ENCODE measurements at regions not wholly inside any gene's neighbourhood (a gene's known extent, or its start where the extent isn't known, plus 50 kb on each side); places are given as distances from the start of the nearest gene placed in this dataset.
"Not testable (repeated sequence)": the region's sequence is repeated elsewhere in the genome, so short reads cannot be mapped to it uniquely, and the experiment has no call there.

GRCh38 chrX:45557387-45557786, 356.7 kb upstream of the DIPK2B start:
- no peak for DNase-seq

DNA sequence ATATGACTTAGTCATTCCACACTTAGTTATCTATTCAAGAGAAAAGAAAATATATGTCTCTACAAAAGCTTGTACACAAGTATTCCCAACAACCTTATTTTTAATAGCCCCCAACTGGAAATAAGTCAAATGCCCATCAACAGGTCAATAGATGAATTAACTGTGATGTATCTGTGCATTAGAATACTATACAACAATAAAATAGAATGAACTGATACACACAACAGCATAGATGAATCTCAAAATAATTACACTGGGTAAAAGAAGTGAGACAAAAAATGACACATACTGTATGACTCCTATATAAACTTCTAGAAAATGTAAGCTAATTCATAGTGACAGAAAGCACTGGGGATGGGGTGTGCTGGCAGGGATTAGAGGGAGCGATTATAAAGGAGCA, 354.1 kb upstream of the DIPK2B start:
- DNase-seq, result no peak

- DNase-seq, result no peak
Observed at GRCh38 chrX:45553417-45553816, 352.7 kb upstream of the DIPK2B start.

DNA sequence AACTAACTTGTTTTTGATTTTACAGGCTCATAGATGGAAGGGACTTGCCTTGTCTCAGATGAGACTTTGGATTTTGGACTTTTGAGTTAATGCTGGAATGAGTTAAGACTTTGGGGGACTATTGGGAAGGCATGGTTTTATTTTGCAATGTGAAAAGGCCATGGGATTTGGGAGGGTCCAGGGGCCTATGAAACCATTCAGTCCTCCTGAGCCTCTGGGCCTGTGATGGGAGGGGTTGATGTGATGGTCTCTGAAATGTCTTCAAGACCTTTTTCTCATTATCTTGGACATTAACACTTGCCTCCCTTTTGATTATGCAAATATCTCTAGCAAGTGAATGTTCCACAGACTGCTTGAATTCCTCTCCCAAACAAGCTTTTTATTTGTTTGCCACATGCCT, 346.0 kb upstream of the DIPK2B start:
- DNase-seq, result not testable (repeated sequence)

DNA sequence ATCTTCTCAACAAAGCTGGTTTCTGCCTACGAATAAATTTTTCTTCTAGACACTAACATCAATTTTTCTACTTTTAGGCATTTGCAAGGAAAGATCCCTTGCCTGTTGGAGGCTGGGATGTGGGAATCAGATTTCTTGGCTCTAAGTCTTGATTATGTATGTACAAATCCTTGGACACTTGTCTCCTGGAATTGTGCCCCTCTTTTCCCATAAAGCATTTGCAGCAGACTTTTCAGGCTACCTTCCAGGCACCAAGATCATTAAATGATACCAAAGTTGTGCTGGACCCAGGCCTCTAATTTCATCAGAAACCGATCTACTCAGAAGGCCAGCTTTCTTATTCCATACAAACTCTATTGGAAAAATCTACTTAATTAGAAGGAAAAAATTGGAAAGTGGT, 339.5 kb upstream of the DIPK2B start:
- no peak for DNase-seq

- DNase-seq, result no peak
Observed at GRCh38 chrX:45537936-45538335, 337.3 kb upstream of the DIPK2B start.

- no peak for DNase-seq
Observed at GRCh38 chrX:45527834-45528233, 327.2 kb upstream of the DIPK2B start.

DNA sequence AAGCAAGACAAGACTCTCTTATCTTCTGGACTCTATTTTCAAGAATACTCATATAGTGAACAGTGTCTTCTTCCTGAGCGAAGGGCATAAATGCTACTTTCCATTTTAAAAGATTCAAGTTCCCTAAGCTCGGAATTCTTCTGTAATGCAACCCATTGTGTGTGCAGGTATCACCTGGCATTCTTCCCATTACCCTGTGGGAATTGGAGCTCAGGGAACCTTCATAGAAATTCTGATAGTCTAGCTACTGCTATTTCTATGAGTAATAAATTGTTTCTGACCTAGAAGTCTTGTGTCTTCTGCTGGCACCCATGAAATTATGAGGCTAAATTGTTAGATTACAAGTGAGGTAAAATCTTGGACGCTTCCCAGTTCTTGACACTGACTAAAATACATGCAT, 324.1 kb upstream of the DIPK2B start:
- no peak for DNase-seq

DNA sequence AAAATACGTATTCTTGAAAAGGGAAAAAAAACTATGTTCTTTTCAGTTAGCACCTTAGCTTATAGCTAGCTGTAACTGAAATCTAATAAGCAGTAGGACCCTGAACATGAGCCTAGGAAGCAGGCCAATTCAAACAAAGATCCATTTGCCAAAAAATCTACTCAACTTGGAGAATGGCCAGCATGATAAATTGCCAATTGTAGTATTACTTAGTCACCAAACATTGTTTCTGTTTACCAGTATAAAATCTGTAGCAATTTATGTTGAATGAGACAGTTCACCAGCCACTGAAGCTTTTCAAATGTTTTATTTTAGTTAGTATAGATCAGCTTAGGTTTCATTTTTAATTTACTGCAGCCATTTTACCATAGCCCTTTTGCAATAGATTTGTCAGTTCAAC, 323.6 kb upstream of the DIPK2B start:
- DNase-seq, result no peak

DNA sequence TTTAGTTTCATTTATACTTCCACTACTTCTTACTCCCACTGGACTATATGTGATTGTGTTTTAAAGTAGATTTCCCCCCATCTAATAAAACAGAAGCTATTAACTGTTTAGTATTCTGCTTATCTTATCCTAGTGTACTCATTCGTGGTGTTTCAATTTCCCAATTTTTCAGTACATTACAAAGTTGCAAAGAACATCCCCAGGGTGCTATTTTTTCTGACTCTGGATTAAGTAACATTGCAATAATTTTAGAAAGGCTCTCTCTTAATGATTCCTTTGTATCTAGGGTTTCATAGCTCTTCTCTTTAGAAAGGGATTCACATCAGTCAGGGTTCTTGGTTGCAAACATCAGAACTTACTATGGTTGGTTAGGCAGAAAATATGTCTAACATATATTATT, 317.9 kb upstream of the DIPK2B start:
- no peak for DNase-seq

GRCh38 chrX:45517090-45517973, 316.7 kb upstream of the DIPK2B start:
- no peak for DNase-seq

DNA sequence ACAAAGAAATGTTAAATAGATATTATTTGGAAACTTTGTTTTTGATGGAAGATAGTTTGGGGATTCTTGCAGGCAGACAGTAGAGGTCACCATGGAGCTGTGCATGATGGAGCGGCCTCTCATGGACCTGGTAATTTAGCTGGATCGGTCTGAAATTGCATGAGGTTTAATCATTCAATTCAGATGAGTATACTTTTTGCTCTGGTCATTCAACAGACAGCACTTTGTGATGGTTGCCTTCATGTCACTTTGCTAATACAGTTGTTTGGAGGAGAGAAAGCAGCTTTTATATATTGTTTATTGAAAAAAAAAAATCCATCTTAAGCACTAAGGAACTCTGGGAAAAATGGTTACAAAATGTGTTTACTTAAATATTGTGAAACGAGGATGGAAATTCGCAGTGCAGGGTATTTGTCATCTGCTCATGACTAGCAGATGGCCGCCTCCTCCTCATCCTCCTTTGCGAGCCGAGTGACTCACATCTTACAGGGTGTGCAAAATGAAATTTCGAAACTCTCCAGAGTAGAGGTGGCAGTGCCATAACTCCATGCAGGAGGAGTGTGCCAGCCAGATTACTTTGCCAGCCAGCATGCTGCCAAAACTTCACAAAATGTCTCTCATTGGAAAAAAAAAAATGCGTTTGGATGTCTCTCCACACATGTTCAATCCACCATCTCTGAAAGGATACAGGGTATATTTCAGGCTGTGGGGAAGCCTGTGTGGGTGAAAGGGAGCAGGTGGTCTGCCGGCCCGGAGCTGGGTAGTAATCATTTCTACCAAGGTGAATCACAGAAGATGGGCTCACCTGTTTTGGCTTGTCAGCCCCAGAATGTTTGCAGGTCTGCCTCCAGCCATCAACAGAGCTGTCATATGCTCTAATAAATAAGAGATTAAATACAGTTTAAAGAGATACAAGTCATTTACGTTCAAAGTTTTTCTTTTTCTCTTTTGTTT, 314.9 kb upstream of the DIPK2B start:
- DNase-seq, result peak in 3 of 14 donors; percentile 0 to 22 (median 4)

DNA sequence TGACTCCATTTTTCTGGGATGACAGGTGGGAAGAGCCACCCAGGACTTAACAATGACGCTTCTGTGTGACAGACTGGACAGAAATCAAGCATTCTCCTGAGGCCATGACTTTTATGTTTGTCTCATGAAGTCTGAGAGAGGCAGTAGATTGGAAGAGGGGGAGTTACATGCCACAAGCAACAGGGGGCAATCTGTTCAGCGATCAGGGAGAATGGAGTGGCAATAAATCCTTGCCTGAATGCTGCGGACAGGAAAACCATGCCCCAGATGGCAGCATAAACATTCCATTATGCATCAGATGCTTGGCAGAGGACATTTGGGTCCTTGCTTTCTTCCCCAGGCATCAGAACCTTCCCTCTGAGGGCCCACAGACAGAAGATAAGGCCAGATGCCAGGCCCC, 312.4 kb upstream of the DIPK2B start:
- no peak for DNase-seq

DNA sequence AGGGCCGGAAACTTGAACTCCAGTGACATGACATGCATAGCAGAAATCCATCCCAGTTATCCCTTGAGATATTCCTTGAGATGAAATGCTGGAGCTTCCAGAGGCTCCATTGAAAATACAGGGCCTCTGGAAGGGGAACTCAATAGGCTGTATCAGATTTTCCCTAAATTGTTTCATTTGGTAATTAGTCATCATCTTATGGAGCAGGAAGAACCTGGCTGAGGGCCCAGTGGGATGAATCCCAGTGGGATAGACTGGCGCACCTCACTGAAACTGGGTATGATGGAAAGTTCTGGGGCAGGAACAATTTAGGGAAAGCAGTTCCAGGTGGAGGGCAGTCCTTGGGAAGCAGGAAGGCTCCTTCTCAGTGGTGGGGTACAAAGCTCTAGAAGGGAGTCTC, 307.8 kb upstream of the DIPK2B start:
- DNase-seq, result no peak

GRCh38 chrX:45506149-45506730, 305.6 kb upstream of the DIPK2B start:
- DNase-seq, result no peak

DNA sequence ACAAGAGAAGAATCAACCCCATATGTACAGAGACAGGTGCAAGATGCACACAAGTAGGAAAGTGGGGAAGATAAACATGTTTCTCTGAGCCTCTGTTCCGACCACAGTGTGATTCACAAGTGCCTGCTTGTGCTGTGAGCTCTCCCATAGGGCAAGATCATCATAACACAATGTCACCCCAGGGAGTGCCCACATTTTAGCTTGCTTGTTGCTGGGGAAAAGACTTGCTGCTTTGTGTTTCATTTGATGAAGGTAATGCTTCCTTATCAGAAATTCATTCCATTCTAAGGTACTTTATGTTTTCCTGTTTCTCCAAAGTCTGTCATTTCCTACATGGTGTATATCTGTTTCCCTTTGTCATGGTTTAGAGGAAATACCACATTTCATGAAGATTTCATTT, 304.5 kb upstream of the DIPK2B start:
- no peak for DNase-seq

- not testable (repeated sequence) for DNase-seq
Observed at GRCh38 chrX:45503787-45504362, 303.2 kb upstream of the DIPK2B start.

- DNase-seq, result no peak
Observed at GRCh38 chrX:45502396-45502795, 301.7 kb upstream of the DIPK2B start.

DNA sequence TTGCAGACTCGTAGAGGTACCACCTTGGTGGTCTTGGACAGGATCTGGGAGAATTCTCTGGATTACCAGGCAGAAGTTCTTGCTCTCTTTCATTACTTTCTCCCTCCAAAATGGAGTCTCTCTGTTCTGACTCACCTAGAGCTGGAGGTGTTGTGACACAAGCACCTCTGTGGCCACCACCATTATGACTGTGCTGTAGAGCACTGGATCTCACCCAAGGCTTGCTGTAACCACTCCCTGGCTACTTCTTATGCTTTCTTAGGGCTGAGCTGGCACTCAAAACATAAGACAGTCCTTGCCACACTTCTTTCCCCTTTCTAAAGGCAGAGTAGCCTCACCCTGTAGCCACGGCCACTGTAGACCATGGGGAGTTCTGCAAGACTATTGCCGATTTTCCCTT, 296.6 kb upstream of the DIPK2B start:
- DNase-seq, result no peak

DNA sequence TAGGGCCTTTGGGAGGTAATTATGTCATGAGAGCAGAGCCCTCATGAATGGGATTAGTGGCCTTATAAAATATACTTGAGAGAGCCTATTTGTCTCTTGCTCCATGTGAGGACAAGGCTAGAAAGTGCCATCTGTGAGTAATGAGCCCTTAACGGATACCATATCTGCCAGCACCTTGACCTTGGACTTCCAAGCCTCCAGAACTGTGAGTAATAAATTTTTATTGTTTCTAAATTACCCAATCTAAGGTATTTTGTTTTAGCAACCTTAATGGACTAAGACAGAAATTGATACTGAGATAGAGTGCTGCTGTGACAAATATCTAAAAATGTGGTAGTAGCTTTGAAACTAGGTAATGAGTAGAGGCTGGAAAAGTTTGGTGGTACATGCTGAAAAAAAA, 285.0 kb upstream of the DIPK2B start:
- no peak for DNase-seq

DNA sequence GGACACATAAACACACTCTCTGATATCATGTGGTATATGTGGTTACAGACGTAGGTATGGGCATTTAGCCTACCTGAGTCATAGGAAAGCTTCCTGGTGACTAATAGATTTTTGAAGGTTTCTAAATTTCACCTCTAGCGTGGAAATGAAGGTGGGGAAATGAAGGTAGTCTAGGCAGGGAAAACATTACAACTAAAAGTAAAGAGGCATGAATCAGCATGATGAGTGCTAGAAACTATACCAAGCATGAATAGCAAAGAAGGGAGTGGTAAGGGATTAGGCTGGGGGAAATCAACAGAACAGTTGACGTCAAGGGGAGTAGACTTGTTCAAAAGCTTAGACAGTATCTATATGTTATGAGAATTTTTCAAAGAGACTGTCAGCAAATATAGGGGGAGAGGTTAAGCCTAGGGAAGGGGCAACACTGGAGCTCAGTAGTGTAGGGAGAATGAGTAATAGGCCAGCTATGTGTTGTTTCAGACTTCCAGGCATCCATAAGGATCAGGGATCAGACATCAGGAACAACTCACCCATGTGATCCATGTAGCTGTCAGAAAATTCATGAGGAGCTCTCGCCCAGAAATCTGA, 279.3 kb upstream of the DIPK2B start:
- no peak for DNase-seq

- no peak for DNase-seq
Observed at GRCh38 chrX:45479196-45479834, 278.6 kb upstream of the DIPK2B start.
